ENCODE measurements at regions not wholly inside any gene's neighbourhood (a gene's known extent, or its start where the extent isn't known, plus 50 kb on each side); places are given as distances from the start of the nearest gene placed in this dataset.
A peak's percentile ranks its signal among the peaks of the same experiment; 100 is the strongest.

DNA sequence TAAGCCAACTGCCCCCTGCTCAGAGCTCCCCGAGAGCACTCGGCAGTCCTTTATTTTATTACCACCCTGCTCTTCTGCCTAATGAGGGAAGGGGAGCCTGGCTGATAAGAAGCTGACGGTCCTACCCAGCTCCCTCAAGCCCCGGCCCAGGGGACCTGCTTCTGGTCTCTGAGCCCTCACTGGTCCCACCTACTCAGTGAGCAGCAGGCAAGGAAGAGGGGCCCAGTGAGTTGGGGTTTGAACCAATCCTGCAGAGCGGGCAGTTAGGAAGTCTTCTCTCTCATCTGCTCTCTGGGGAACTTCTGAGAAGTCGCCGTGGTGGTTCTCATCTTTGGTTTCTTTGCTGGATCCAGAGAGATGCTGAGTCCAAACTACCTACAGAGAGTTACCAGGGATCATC, 218.9 kb downstream of the NDUFA10 start:
- no peak for ATAC-seq
- ChIA-PET CTCF (no interaction called here), POLR2A (no interaction called here)
- no peaks in the 10 kb centered on the region for H3K27me3 ChIP-seq (ENCODE audit: control insufficient read depth in 2 of 2, insufficient read depth in 2 of 2, low read length in 2 of 2)
- no peaks in the 10 kb centered on the region for H3K9me3 ChIP-seq (ENCODE audit: control insufficient read depth in 2 of 3, low read length in 3 of 3)
- peak in 2 of 9 donors; percentile 2 to 12 for DNase-seq
- H3K36me3 ChIP-seq (ENCODE audit: control insufficient read depth in 2 of 3, insufficient read depth in 3 of 3, low read length in 3 of 3) = no peaks in the 10 kb centered on the region
- H3K36me3 Mint-ChIP-seq = no peaks in the 10 kb centered on the region
- H3K4me1 Mint-ChIP-seq = no peaks in the 10 kb centered on the region
- H3K27me3 Mint-ChIP-seq = peaks cover 0 to 11% (median 0%) of the 10 kb centered on the region in 5 donors
- H3K27ac ChIP-seq (ENCODE audit: low read depth, low read length) = no peak overlapping the region
- peaks cover 0 to 1% (median 0%) of the 10 kb centered on the region in 11 donors for H3K9me3 Mint-ChIP-seq
- no peak overlapping the region for H3K4me3 Mint-ChIP-seq
- no peak overlapping the region for H3K4me3 ChIP-seq (ENCODE audit: low read length)
- H3K27ac Mint-ChIP-seq = no peak overlapping the region
- H3K4me1 ChIP-seq (ENCODE audit: control insufficient read depth in 2 of 2, insufficient read depth in 2 of 2, low read length in 2 of 2) = no peaks in the 10 kb centered on the region
- intact Hi-C loops (cut with micrococcal nuclease) = no loop called here

DNA sequence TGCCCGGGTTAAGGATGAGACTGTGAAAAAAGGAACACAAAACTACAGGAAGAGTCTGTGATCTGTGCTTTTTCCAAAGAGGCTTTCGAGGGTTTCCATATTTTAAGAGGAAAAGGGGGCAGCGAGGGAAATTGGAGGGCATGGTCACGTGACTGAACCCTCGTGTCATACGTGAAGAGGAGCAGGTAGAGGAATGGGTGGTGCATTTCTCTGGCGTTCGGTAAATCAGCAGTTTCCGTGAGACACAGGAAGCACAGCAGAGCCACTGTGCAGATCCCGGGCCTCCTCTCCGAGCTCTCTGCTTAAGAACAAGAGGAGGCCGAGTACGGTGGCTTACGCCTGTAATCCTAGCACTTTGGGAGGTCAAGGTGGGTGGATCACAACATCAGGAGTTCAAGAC, 219.7 kb downstream of the NDUFA10 start:
- Mint-ChIP-seq H3K9me3 (peaks cover 0 to 2% (median 0%) of the 10 kb centered on the region in 11 donors), H3K36me3 (no peaks in the 10 kb centered on the region), H3K27ac (no peak overlapping the region), H3K27me3 (peaks cover 0 to 11% (median under 1%) of the 10 kb centered on the region in 5 donors), H3K4me3 (no peak overlapping the region), H3K4me1 (no peaks in the 10 kb centered on the region)
- no peaks in the 10 kb centered on the region for H3K4me1 ChIP-seq (ENCODE audit: control insufficient read depth in 2 of 2, insufficient read depth in 2 of 2, low read length in 2 of 2)
- H3K9me3 ChIP-seq (ENCODE audit: control insufficient read depth in 2 of 3, low read length in 3 of 3) = no peaks in the 10 kb centered on the region
- no peak overlapping the region for H3K4me3 ChIP-seq (ENCODE audit: low read length)
- intact Hi-C loops (cut with micrococcal nuclease) = no loop called here
- peak in 1 of 9 donors; percentile 6 for DNase-seq
- POLR2A ChIA-PET = no interaction called here
- H3K27ac ChIP-seq (ENCODE audit: low read depth, low read length) = no peak overlapping the region
- H3K36me3 ChIP-seq (ENCODE audit: control insufficient read depth in 2 of 3, insufficient read depth in 3 of 3, low read length in 3 of 3) = no peaks in the 10 kb centered on the region
- ATAC-seq = no peak
- no peaks in the 10 kb centered on the region for H3K27me3 ChIP-seq (ENCODE audit: control insufficient read depth in 2 of 2, insufficient read depth in 2 of 2, low read length in 2 of 2)
- CTCF ChIA-PET = no interaction called here

DNA sequence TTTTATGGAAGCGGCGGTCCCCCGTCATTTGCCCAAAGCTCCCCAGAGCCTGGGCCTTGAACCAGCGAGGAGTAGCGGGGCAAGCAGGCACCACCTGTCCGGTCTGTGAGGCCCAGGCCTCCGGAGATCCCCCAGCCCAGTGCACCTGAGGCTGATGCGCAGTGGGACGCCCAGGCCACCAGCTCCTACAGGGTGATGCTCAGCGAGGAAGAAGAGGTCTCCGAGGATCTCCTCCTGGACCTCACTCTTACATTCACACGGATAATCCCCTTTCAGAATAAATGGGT, 220.2 kb downstream of the NDUFA10 start:
- no peaks in the 10 kb centered on the region for H3K36me3 Mint-ChIP-seq
- Histone ChIP-seq H3K27me3 (ENCODE audit: control insufficient read depth in 2 of 2, insufficient read depth in 2 of 2, low read length in 2 of 2) (no peaks in the 10 kb centered on the region), H3K4me1 (ENCODE audit: control insufficient read depth in 2 of 2, insufficient read depth in 2 of 2, low read length in 2 of 2) (no peaks in the 10 kb centered on the region), H3K36me3 (ENCODE audit: control insufficient read depth in 2 of 3, insufficient read depth in 3 of 3, low read length in 3 of 3) (no peaks in the 10 kb centered on the region), H3K4me3 (ENCODE audit: low read length) (no peak overlapping the region), H3K9me3 (ENCODE audit: control insufficient read depth in 2 of 3, low read length in 3 of 3) (no peaks in the 10 kb centered on the region), H3K27ac (ENCODE audit: low read depth, low read length) (no peak overlapping the region)
- peaks cover 0 to 4% (median 0%) of the 10 kb centered on the region in 11 donors for H3K9me3 Mint-ChIP-seq
- no peak overlapping the region for H3K4me3 Mint-ChIP-seq
- ChIA-PET POLR2A (no interaction called here), CTCF (interaction anchor here (0.5 kb wide), 1 partner anchor 144 kb away, joined by 3 read pairs; no protein-coding TSS in a partner anchor)
- intact Hi-C loops (cut with micrococcal nuclease) = no loop called here
- no peaks in the 10 kb centered on the region for H3K4me1 Mint-ChIP-seq
- H3K27ac Mint-ChIP-seq = no peak overlapping the region
- peak in 1 of 9 donors; percentile 2 for DNase-seq
- peaks cover 0 to 11% (median 4%) of the 10 kb centered on the region in 5 donors for H3K27me3 Mint-ChIP-seq
- ATAC-seq = no peak

DNA sequence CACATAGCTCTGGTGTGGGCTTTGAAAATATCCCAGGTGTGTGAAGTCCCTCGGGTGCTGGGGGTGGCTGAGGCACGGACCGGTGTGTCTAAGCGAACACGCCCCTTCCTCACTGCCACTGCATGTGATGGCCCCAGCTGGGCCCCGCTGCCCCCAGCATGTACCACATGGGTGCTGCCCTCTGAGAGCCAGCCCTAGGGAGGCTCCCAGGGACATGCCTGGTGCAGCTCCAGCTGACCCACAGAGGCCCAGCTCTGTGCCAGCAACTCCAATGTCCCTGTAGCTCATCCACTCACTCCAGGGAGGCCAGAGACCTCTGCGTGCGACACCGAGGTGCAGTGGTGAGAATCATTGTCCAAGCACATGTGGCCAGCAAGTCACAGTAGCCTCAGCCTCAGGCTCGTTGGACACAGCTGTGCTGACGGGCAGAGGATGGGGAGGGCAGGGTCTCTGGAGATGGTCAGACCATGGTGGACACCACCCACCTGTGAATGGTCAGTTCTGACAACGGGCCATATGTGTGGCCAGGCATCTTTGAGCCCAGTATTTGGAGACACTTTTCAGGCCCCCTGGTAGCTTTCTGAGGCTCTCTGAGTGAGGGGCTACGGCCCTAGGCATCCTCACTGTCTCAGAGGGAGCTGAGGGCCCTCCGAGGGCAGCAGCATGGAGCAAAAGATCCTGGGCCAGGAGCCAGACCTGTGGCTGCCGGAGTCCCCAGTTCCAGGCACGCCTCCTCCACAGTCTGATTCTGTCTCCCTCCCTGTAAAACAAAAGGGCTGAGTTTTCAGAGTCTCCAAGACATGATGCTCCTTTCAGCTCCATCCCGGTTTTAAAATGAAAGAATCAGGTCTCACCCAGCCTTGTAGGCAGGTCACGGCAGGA, 220.7 kb downstream of the NDUFA10 start:
- Histone ChIP-seq H3K27me3 (ENCODE audit: control insufficient read depth in 2 of 2, insufficient read depth in 2 of 2, low read length in 2 of 2) (no peaks in the 10 kb centered on the region), H3K27ac (ENCODE audit: low read depth, low read length) (no peak overlapping the region), H3K4me3 (ENCODE audit: low read length) (no peak overlapping the region), H3K9me3 (ENCODE audit: control insufficient read depth in 2 of 3, low read length in 3 of 3) (no peaks in the 10 kb centered on the region), H3K36me3 (ENCODE audit: control insufficient read depth in 2 of 3, insufficient read depth in 3 of 3, low read length in 3 of 3) (no peaks in the 10 kb centered on the region), H3K4me1 (ENCODE audit: control insufficient read depth in 2 of 2, insufficient read depth in 2 of 2, low read length in 2 of 2) (no peaks in the 10 kb centered on the region)
- H3K4me3 Mint-ChIP-seq = no peak overlapping the region
- ChIA-PET POLR2A (no interaction called here), CTCF (interaction anchor here (0.5 kb wide), 1 partner anchor 144 kb away, joined by 3 read pairs; no protein-coding TSS in a partner anchor)
- H3K9me3 Mint-ChIP-seq = peaks cover 0 to 4% (median 0%) of the 10 kb centered on the region in 11 donors
- no peaks in the 10 kb centered on the region for H3K36me3 Mint-ChIP-seq
- H3K4me1 Mint-ChIP-seq = no peaks in the 10 kb centered on the region
- peak in 2 of 9 donors; percentile 3 to 12 for DNase-seq
- ATAC-seq = no peak
- intact Hi-C loops (cut with micrococcal nuclease) = no loop called here
- H3K27me3 Mint-ChIP-seq = peaks cover 0 to 11% (median 7%) of the 10 kb centered on the region in 5 donors
- no peak overlapping the region for H3K27ac Mint-ChIP-seq

DNA sequence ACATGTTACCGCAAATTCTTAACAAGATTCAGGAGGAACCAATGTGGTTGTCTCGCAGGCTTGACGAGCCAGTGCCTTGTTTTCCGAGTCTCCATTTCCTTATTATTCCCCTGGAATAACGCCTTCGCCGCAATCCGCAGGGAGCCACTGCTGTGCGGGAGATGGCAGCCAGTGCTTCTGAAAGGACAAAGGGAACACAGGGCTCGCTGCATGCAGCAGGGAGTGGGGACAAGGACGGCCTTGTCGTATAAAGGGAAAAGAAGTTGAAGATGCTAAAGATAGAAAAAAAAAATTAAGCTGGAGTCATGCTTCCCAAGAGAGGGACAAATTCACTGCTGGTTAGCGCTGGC, 221.4 kb downstream of the NDUFA10 start:
- H3K27me3 Mint-ChIP-seq = peaks cover 0 to 11% (median 7%) of the 10 kb centered on the region in 5 donors
- Histone ChIP-seq H3K27ac (ENCODE audit: low read depth, low read length) (no peak overlapping the region), H3K36me3 (ENCODE audit: control insufficient read depth in 2 of 3, insufficient read depth in 3 of 3, low read length in 3 of 3) (no peaks in the 10 kb centered on the region), H3K9me3 (ENCODE audit: control insufficient read depth in 2 of 3, low read length in 3 of 3) (no peaks in the 10 kb centered on the region), H3K27me3 (ENCODE audit: control insufficient read depth in 2 of 2, insufficient read depth in 2 of 2, low read length in 2 of 2) (no peaks in the 10 kb centered on the region), H3K4me3 (ENCODE audit: low read length) (no peak overlapping the region), H3K4me1 (ENCODE audit: control insufficient read depth in 2 of 2, insufficient read depth in 2 of 2, low read length in 2 of 2) (no peaks in the 10 kb centered on the region)
- intact Hi-C loops (cut with micrococcal nuclease) = no loop called here
- ChIA-PET CTCF (no interaction called here), POLR2A (no interaction called here)
- no peak overlapping the region for H3K4me3 Mint-ChIP-seq
- no peaks in the 10 kb centered on the region for H3K4me1 Mint-ChIP-seq
- no peak overlapping the region for H3K27ac Mint-ChIP-seq
- DNase-seq = peak in 1 of 9 donors; percentile 2
- no peak for ATAC-seq
- H3K36me3 Mint-ChIP-seq = no peaks in the 10 kb centered on the region
- H3K9me3 Mint-ChIP-seq = peaks cover 0 to 4% (median 0%) of the 10 kb centered on the region in 11 donors

DNA sequence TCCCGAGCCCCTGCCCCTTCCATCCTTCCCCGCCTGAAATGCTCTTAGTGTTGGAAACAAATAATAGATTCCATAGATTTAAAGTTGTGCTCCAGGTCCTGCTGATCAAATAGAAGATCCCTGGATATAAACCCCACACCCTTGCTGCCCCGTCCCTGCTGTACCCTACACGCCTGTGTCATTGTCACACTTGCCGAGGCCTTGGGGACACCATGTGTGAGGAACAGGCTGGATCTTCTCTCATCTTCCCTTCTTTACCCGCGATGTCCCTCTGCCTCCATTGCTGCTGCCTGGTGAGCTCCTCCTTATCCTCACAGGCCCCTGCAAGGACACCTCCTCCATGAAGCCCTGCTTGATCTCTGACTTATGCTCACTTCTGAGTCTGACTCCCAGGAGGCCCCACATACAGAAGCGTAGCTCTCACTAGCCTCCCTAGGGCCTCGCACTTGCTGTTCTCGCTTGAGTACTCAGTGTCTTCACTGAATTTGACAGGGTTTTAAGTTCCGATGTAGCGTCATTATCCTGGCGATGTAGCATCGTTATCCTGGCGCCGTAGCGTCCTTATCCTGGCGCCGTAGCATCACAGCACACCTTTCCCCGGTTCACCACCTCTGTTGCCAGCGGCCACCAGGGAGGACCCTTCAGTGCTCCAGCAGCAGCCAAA, 221.9 kb downstream of the NDUFA10 start:
- DNase-seq = peak in 2 of 9 donors; percentile 2 to 18

More for the DNA sequence above, 221.9 kb downstream of the NDUFA10 start:
- intact Hi-C loops (cut with micrococcal nuclease) = no loop called here
- Histone ChIP-seq H3K4me3 (ENCODE audit: low read length) (no peak overlapping the region), H3K4me1 (ENCODE audit: control insufficient read depth in 2 of 2, insufficient read depth in 2 of 2, low read length in 2 of 2) (no peaks in the 10 kb centered on the region), H3K9me3 (ENCODE audit: control insufficient read depth in 2 of 3, low read length in 3 of 3) (no peaks in the 10 kb centered on the region), H3K27me3 (ENCODE audit: control insufficient read depth in 2 of 2, insufficient read depth in 2 of 2, low read length in 2 of 2) (no peaks in the 10 kb centered on the region), H3K27ac (ENCODE audit: low read depth, low read length) (no peak overlapping the region), H3K36me3 (ENCODE audit: control insufficient read depth in 2 of 3, insufficient read depth in 3 of 3, low read length in 3 of 3) (no peaks in the 10 kb centered on the region)
- Mint-ChIP-seq H3K27ac (no peak overlapping the region), H3K27me3 (peaks cover 0 to 11% (median 7%) of the 10 kb centered on the region in 5 donors), H3K36me3 (no peaks in the 10 kb centered on the region), H3K4me1 (no peaks in the 10 kb centered on the region), H3K9me3 (peaks cover 0 to 4% (median 0%) of the 10 kb centered on the region in 11 donors), H3K4me3 (no peak overlapping the region)
- CTCF ChIA-PET = no interaction called here
- no peak for ATAC-seq
- POLR2A ChIA-PET = no interaction called here
